Hippocampal formation (tissue), 2 donors: ENCODE measurements at regions not wholly inside any gene's neighbourhood (a gene's known extent, or its start where the extent isn't known, plus 50 kb on each side); places are given as distances from the start of the nearest gene placed in this dataset.

Experiments
- DNase-seq, 2 donors: peaks; one replicate each; lab custom pipeline; 2025; lab: John Stamatoyannopoulos, UW

- DNase-seq, result no peak
Measured at GRCh38 chr3:165346503-165346902, 150.3 kb upstream of the SLITRK3 start.

DNA sequence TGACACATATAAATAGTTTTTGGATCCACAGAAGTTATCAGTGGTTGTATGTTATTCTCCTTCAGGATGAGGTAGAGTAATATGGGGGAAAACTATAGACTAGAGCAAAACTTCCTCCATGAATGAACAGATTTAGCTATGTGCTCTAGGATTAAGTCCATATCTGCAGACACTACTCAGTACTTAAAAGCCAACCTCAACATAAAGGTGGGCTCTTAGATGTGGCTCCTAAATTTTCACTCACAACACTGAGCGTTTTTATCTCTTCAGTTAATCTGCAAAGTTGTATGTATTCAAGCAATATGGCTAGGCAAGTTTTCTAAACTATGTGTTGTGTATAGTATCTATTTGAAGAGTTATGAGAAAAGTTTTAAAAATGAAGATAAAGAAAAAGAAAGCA, 147.0 kb upstream of the SLITRK3 start:
- no peak for DNase-seq

DNA sequence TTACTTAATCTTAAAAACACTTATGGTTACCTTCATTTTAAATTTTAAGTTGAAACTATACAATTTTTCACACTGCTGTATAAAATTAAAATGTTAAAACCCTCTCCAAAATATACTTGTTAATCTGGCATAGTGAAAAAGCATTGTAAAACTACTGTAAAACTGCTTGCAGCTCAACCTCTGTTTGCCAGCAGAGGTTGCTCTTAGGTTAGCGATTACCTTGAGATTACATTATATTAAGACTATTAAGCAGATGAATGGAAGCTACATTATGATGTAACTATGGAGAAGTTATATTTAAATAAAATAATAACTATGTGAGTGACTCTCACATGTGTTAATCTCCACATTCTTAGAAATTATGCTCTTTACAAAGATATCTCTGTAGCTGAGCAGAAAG, 143.6 kb upstream of the SLITRK3 start:
- DNase-seq, result no peak

DNA sequence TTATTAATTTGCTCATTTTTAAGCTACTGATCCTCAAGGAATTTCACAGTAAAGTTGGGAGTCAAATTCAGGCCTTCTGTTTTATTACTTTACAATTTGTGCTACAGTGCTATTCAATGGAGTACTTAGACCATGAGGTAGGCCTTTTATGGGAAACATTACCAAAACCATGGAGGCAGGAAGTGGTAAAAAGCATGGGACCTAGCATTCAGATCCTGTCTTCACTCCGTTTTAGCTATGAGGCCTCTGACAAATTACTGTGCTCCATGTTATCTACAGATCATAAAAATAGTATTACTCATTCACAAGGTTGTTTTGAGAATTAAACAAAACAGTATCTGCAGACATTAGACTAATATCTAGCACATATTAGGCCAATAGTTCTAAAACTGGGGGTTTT, 140.6 kb upstream of the SLITRK3 start:
- no peak for DNase-seq
